ENCODE measurements at regions not wholly inside any gene's neighbourhood (a gene's known extent, or its start where the extent isn't known, plus 50 kb on each side); places are given as distances from the start of the nearest gene placed in this dataset.

DNA sequence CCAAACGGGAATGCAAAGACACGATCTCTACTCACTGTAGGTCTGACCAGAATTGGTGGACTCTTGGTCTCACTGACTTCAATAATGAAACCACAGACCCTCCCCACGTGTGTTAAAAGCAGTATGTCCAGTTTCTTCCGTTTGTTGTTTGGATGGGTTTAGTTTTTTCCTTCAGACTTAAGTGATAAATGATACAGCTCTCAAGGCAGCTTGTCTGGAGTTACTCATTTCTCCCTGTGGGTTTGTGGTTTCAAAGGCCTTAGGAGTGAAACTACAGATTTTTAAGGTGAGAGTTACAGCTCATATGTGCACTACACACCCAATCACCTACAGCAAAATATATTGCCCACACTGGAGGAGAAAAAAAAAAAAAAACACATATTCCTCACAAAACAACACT, 86.7 kb upstream of the STMND1 start:
- Histone ChIP-seq H3K4me1 (replicated peaks) (no peaks in the 10 kb centered on the region), H3K27ac (no peak overlapping the region), H3K4me3 (no peak overlapping the region), H3K27me3 (replicated peaks; ENCODE audit: insufficient read depth) (no peaks in the 10 kb centered on the region), H3K36me3 (no peaks in the 10 kb centered on the region), H3K9me3 (no peaks in the 10 kb centered on the region)
- TF ChIP-seq POLR2AphosphoS5 (IDR thresholded peaks at IDR 0.05) (no peak), CTCF (IDR thresholded peaks at IDR 0.05) (no peak), POLR2A (IDR thresholded peaks at IDR 0.05) (no peak)
- intact Hi-C loops (cut with DNase I) = no loop called here
- DNase-seq (ENCODE audit: low spot score) = no peak
- 88% methylated on average over 4 of the region's 4 CpGs for WGBS

- WGBS = 89% methylated on average over 4 of the region's 4 CpGs
- Histone ChIP-seq H3K4me1 (replicated peaks) (no peaks in the 10 kb centered on the region), H3K4me3 (no peak overlapping the region), H3K27me3 (replicated peaks; ENCODE audit: insufficient read depth) (no peaks in the 10 kb centered on the region), H3K27ac (peak overlapping the region in 1 of 2 donors; percentile 50), H3K9me3 (no peaks in the 10 kb centered on the region), H3K36me3 (no peaks in the 10 kb centered on the region)
- intact Hi-C loops (cut with DNase I) = loop anchor here (5.0 kb wide), 1 partner anchor 69 kb away; no protein-coding TSS in a partner anchor
- TF ChIP-seq POLR2AphosphoS5 (IDR thresholded peaks at IDR 0.05) (no peak), CTCF (IDR thresholded peaks at IDR 0.05) (no peak), POLR2A (IDR thresholded peaks at IDR 0.05) (no peak)
- DNase-seq (ENCODE audit: low spot score) = no peak
These were observed 88.1 kb upstream of the STMND1 start for GRCh38 chr6:17013701-17014100.

GRCh38 chr6:17012421-17013225, 89.2 kb upstream of the STMND1 start:
- 12% methylated on average over 12 of the region's 12 CpGs for WGBS
- H3K36me3 ChIP-seq = no peaks in the 10 kb centered on the region
- H3K27ac ChIP-seq = peak overlapping the region; percentile 40 to 50
- no peak overlapping the region for H3K4me3 ChIP-seq
- no peaks in the 10 kb centered on the region for H3K27me3 ChIP-seq (replicated peaks; ENCODE audit: insufficient read depth)
- TF ChIP-seq POLR2AphosphoS5 (IDR thresholded peaks at IDR 0.05) (peak; percentile 78), CTCF (IDR thresholded peaks at IDR 0.05) (no peak)
- intact Hi-C loops (cut with DNase I) = loop anchor here (5.0 kb wide), 1 partner anchor 70 kb away; no protein-coding TSS in a partner anchor
- peak; percentile 33 for DNase-seq (ENCODE audit: low spot score)
- no peaks in the 10 kb centered on the region for H3K4me1 ChIP-seq (replicated peaks)
- H3K9me3 ChIP-seq = no peaks in the 10 kb centered on the region

DNA sequence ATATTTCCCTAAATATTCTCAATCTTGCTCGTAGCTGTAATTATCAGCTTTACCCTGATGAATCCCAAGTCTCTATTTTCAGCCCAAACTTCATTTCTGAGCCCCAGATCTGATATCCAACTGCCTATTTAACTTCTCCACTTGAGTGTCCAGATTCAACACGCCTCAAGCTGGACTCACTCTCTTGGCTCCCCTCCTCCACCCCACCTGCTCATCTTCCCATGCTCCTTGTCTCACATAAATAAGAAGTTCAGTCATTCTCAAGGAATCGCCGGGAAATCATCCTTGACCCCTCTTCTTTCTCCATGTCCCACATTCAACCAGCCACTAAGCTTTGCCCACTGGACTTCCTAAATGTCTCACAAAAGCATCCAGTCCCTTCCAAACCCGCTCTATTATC, 89.9 kb upstream of the STMND1 start:
- intact Hi-C loops (cut with DNase I) = loop anchor here (5.0 kb wide), 1 partner anchor 70 kb away; no protein-coding TSS in a partner anchor
- Histone ChIP-seq H3K27me3 (replicated peaks; ENCODE audit: insufficient read depth) (no peaks in the 10 kb centered on the region), H3K27ac (peak overlapping the region in 1 of 2 donors; percentile 40), H3K36me3 (no peaks in the 10 kb centered on the region), H3K9me3 (no peaks in the 10 kb centered on the region), H3K4me3 (no peak overlapping the region), H3K4me1 (replicated peaks) (no peaks in the 10 kb centered on the region)
- TF ChIP-seq POLR2AphosphoS5 (IDR thresholded peaks at IDR 0.05) (no peak), CTCF (IDR thresholded peaks at IDR 0.05) (no peak), POLR2A (IDR thresholded peaks at IDR 0.05) (no peak)
- DNase-seq (ENCODE audit: low spot score) = no peak
- WGBS = 74% methylated on average over 5 of the region's 5 CpGs

GRCh38 chr6:17007749-17008148, 94.1 kb upstream of the STMND1 start:
- Histone ChIP-seq H3K4me3 (no peak overlapping the region), H3K9me3 (no peaks in the 10 kb centered on the region), H3K36me3 (no peaks in the 10 kb centered on the region), H3K27me3 (replicated peaks; ENCODE audit: insufficient read depth) (no peaks in the 10 kb centered on the region), H3K4me1 (replicated peaks) (no peaks in the 10 kb centered on the region), H3K27ac (no peak overlapping the region)
- intact Hi-C loops (cut with DNase I) = no loop called here
- DNase-seq (ENCODE audit: low spot score) = no peak
- 93% methylated on average over 4 of the region's 4 CpGs for WGBS
- TF ChIP-seq POLR2AphosphoS5 (IDR thresholded peaks at IDR 0.05) (no peak), CTCF (IDR thresholded peaks at IDR 0.05) (no peak), POLR2A (IDR thresholded peaks at IDR 0.05) (no peak)

Measured in prostate gland (tissue), 2 donors.